ENCODE measurements at regions not wholly inside any gene's neighbourhood (a gene's known extent, or its start where the extent isn't known, plus 50 kb on each side); places are given as distances from the start of the nearest gene placed in this dataset.

- Histone ChIP-seq H3K27me3 (ENCODE audit: insufficient read depth, low read depth, low read length) (no peaks in the 10 kb centered on the region), H3K27ac (ENCODE audit: low read length) (no peak overlapping the region), H3K9me2 (ENCODE audit: insufficient read depth, low read length) (no peaks in the 10 kb centered on the region), H4K20me1 (ENCODE audit: insufficient read depth) (no peaks in the 10 kb centered on the region), H2AFZ (ENCODE audit: low read depth, low read length) (no peak overlapping the region), H3K4me2 (ENCODE audit: low read length) (no peak overlapping the region), H3K36me3 (ENCODE audit: insufficient read depth, low read length) (no peaks in the 10 kb centered on the region), H3F3A (ENCODE audit: insufficient read depth, low read length, poor library complexity, severe bottlenecking) (no peaks in the 10 kb centered on the region), H3K4me3 (ENCODE audit: low read length) (no peak overlapping the region), H3K9ac (ENCODE audit: low read length) (no peak overlapping the region), H3K79me2 (replicated peaks; ENCODE audit: insufficient read depth, low read length) (no peaks in the 10 kb centered on the region), H3K9me3 (ENCODE audit: low read length) (no peaks in the 10 kb centered on the region)
- TF ChIP-seq MXI1 (conservative IDR thresholded peaks at IDR 0.05; ENCODE audit: poor library complexity, severe bottlenecking) (no peak), POLR2AphosphoS5 (IDR thresholded peaks at IDR 0.05) (no peak), CTCF (IDR thresholded peaks at IDR 0.05; ENCODE audit: poor library complexity, severe bottlenecking) (no peak), REST (IDR thresholded peaks at IDR 0.05; ENCODE audit: borderline replicate concordance) (no peak), TAF1 (IDR thresholded peaks at IDR 0.05; ENCODE audit: low read depth) (no peak), SMC3 (conservative IDR thresholded peaks at IDR 0.05; ENCODE audit: poor library complexity) (no peak), EP300 (conservative IDR thresholded peaks at IDR 0.05; ENCODE audit: poor library complexity, severe bottlenecking) (no peak), RAD21 (conservative IDR thresholded peaks at IDR 0.05) (no peak), EZH2 (IDR thresholded peaks at IDR 0.05; ENCODE audit: borderline replicate concordance, insufficient read depth, low read length, poor library complexity, severe bottlenecking) (no peak)
Observed at GRCh38 chr9:84062538-84062937, 81.9 kb downstream of the RMI1 start.

GRCh38 chr9:84067821-84068220 is 87.2 kb downstream of the RMI1 start:
- no peaks in the 10 kb centered on the region for H3F3A ChIP-seq (ENCODE audit: insufficient read depth, low read length, poor library complexity, severe bottlenecking)
- H3K27me3 ChIP-seq (ENCODE audit: insufficient read depth, low read depth, low read length) = no peaks in the 10 kb centered on the region
- no peak overlapping the region for H3K27ac ChIP-seq (ENCODE audit: low read length)
- H3K9me3 ChIP-seq (ENCODE audit: low read length) = no peaks in the 10 kb centered on the region
- no peaks in the 10 kb centered on the region for H3K36me3 ChIP-seq (ENCODE audit: insufficient read depth, low read length)
- no peak overlapping the region for H3K4me3 ChIP-seq (ENCODE audit: low read length)
- no peaks in the 10 kb centered on the region for H3K79me2 ChIP-seq (replicated peaks; ENCODE audit: insufficient read depth, low read length)
- no peak for TF ChIP-seq EZH2 (IDR thresholded peaks at IDR 0.05; ENCODE audit: borderline replicate concordance, insufficient read depth, low read length, poor library complexity, severe bottlenecking)
- no peak for TF ChIP-seq REST (IDR thresholded peaks at IDR 0.05; ENCODE audit: borderline replicate concordance)
- no peak for TF ChIP-seq CTCF (IDR thresholded peaks at IDR 0.05; ENCODE audit: poor library complexity, severe bottlenecking)
- TF ChIP-seq RAD21 (conservative IDR thresholded peaks at IDR 0.05) = no peak
- TF ChIP-seq POLR2AphosphoS5 (IDR thresholded peaks at IDR 0.05) = no peak
- TF ChIP-seq TAF1 (IDR thresholded peaks at IDR 0.05; ENCODE audit: low read depth) = no peak
- TF ChIP-seq EP300 (conservative IDR thresholded peaks at IDR 0.05; ENCODE audit: poor library complexity, severe bottlenecking) = no peak
- TF ChIP-seq MXI1 (conservative IDR thresholded peaks at IDR 0.05; ENCODE audit: poor library complexity, severe bottlenecking) = no peak
- no peak for TF ChIP-seq SMC3 (conservative IDR thresholded peaks at IDR 0.05; ENCODE audit: poor library complexity)
- no peak overlapping the region for H3K9ac ChIP-seq (ENCODE audit: low read length)
- no peaks in the 10 kb centered on the region for H4K20me1 ChIP-seq (ENCODE audit: insufficient read depth)
- no peaks in the 10 kb centered on the region for H3K9me2 ChIP-seq (ENCODE audit: insufficient read depth, low read length)
- no peak overlapping the region for H2AFZ ChIP-seq (ENCODE audit: low read depth, low read length)
- H3K4me2 ChIP-seq (ENCODE audit: low read length) = no peak overlapping the region

All from neural cell (in vitro differentiated cells).